Ovary (tissue), 3 donors: ENCODE measurements at regions not wholly inside any gene's neighbourhood (a gene's known extent, or its start where the extent isn't known, plus 50 kb on each side); places are given as distances from the start of the nearest gene placed in this dataset.

Experiments used
- CTCF ChIP-seq, 3 donors: fragments of 450-650 bp in 2 of 3; fragments of 200-600 bp in 1 of 3; IDR thresholded peaks; one replicate each; pipeline versions ENCODE4 v1.5.1 to v1.8.0; 2016 to 2022; ENCODE audit warnings: antibody characterized with exemption in 3 of 3, mild to moderate bottlenecking in 1 of 3
- EP300 ChIP-seq: sonication (generic); formaldehyde crosslinking; IDR thresholded peaks from one replicate; pipeline ENCODE4 v1.6.1; 2017; ENCODE audit warnings: antibody characterized with exemption
- POLR2A ChIP-seq: fragments of 450-650 bp; IDR thresholded peaks from one replicate; pipeline ENCODE4 v1.6.1; 2017; ENCODE audit warnings: antibody characterized with exemption, mild to moderate bottlenecking, moderate library complexity
- donor health status: DM: no; HTN: no; CAD: no.

- no peak for TF ChIP-seq CTCF (IDR thresholded peaks at IDR 0.05)
- no peak for TF ChIP-seq EP300
- TF ChIP-seq POLR2A: no peak
Observed at GRCh38 chr2:133977405-133977804, 276.5 kb upstream of the MGAT5 start.
